ENCODE measurements at regions not wholly inside any gene's neighbourhood (a gene's known extent, or its start where the extent isn't known, plus 50 kb on each side); places are given as distances from the start of the nearest gene placed in this dataset.
A peak's percentile ranks its signal among the peaks of the same experiment; 100 is the strongest.

DNA sequence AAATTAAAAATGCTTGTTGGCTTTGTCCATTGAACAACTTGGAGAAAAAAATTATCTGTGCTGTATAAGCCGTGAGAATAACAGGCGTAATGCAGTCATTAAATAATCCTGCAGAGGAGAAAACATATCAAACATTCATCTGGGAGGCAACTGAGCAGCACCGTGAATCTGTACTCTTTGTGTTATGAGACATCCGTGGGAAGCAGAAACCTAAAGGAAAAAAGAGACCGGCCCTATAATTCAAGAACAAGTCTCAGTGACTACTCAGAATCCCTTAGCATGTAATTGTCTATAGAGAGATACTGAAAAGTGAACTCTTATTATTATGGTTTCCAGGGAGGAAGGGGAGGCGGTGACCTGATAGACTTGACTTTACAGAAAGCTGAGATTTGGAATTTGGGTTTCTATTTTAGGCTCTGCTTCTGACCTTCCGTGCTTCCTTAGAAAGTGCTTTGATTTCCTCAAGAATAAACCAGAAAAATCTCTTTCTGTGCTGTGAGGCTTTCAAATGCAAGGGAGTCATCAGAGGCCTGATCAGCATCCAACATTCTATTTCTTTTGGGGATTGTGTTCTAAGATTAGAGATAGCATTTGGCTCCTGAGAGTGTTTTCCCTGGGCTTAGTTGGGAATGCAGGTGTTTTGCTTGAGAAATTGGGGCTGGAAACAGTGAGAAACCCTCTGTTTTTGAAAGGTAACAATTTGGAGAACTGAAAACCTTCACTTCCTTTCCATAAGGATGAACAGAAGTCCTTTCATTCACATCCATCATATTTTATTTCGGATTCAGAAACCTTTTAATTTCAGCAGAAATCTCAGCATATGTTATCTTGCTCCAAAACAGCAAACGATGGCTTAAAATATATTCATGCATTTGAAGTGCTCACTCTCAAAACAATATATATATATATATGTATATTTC is 296.7 kb downstream of the CSNK1G3 start:
- Mint-ChIP-seq H3K36me3 (ENCODE audit: insufficient read depth in 1 of 3, low read depth in 3 of 3) (peaks cover 0 to 1% (median 0%) of the 10 kb centered on the region in 3 experiments; a peak in 2 of 7 replicates), H3K4me1 (peaks cover 61 to 66% of the 10 kb centered on the region in 2 experiments), H3K27me3 (ENCODE audit: low read depth) (no peaks in the 10 kb centered on the region), H3K27ac (peak overlapping the region in 1 of 3 experiments; percentile 24; a peak in 1 of 7 replicates), H3K4me3 (no peak overlapping the region), H3K9me3 (no peaks in the 10 kb centered on the region)
- H4K8ac ChIP-seq (replicated peaks; ENCODE audit: insufficient read length, low read depth, low read length), result no peak overlapping the region
- H3K56ac ChIP-seq (ENCODE audit: insufficient read length, low read depth, low read length), result no peak overlapping the region
- H2BK5ac ChIP-seq (ENCODE audit: insufficient read length, low read length), result no peak overlapping the region
- H2BK120ac ChIP-seq (ENCODE audit: low read depth, low read length, poor library complexity, severe bottlenecking), result no peak overlapping the region
- no peak for DNase-seq
- no peaks in the 10 kb centered on the region for H3K79me1 ChIP-seq (ENCODE audit: insufficient read depth, low read depth, low read length, poor library complexity, severe bottlenecking)
- H3K4me1 ChIP-seq (ENCODE audit: insufficient read depth, low read length), result peaks cover 13% of the 10 kb centered on the region; the same call in 1 of the 2 replicates
- H3K23ac ChIP-seq (ENCODE audit: insufficient read length, low read depth, low read length), result no peak overlapping the region
- H3K4ac ChIP-seq (ENCODE audit: low read depth, low read length), result no peak overlapping the region
- no peak overlapping the region for H3K4me2 ChIP-seq (ENCODE audit: insufficient read depth, insufficient read length, low read length)
- TF ChIP-seq, protein P1, sequence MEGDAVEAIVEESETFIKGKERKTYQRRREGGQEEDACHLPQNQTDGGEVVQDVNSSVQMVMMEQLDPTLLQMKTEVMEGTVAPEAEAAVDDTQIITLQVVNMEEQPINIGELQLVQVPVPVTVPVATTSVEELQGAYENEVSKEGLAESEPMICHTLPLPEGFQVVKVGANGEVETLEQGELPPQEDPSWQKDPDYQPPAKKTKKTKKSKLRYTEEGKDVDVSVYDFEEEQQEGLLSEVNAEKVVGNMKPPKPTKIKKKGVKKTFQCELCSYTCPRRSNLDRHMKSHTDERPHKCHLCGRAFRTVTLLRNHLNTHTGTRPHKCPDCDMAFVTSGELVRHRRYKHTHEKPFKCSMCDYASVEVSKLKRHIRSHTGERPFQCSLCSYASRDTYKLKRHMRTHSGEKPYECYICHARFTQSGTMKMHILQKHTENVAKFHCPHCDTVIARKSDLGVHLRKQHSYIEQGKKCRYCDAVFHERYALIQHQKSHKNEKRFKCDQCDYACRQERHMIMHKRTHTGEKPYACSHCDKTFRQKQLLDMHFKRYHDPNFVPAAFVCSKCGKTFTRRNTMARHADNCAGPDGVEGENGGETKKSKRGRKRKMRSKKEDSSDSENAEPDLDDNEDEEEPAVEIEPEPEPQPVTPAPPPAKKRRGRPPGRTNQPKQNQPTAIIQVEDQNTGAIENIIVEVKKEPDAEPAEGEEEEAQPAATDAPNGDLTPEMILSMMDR (conservative IDR thresholded peaks at IDR 0.05), result no peak
- H2AK5ac ChIP-seq (ENCODE audit: insufficient read length, low read length), result no peak overlapping the region
- H3K18ac ChIP-seq (ENCODE audit: insufficient read length, low read depth, low read length), result no peak overlapping the region
- no peak overlapping the region for H2BK20ac ChIP-seq (ENCODE audit: low read depth, low read length, poor library complexity, severe bottlenecking)
- H2BK12ac ChIP-seq (ENCODE audit: insufficient read length, low read depth, low read length), result no peak overlapping the region
- H2BK15ac ChIP-seq (ENCODE audit: low read depth, low read length), result no peak overlapping the region
- no peak overlapping the region for H4K91ac ChIP-seq (ENCODE audit: insufficient read length, low read depth, low read length)
- no peaks in the 10 kb centered on the region for H3K23me2 ChIP-seq (ENCODE audit: insufficient read length, low read depth, low read length, poor library complexity, severe bottlenecking)
- no peaks in the 10 kb centered on the region for H3K27me3 ChIP-seq (ENCODE audit: insufficient read depth, low read length)
- no CpG with 5 or more reads among the region's 9 CpGs for WGBS (ENCODE audit: extremely low coverage, insufficient read length, low lambda C conversion rate)
- H4K20me1 ChIP-seq (ENCODE audit: control insufficient read depth, insufficient read depth, insufficient read length), result no peaks in the 10 kb centered on the region
- H4K5ac ChIP-seq (ENCODE audit: insufficient read length, low read depth, low read length), result no peak overlapping the region
- no peak overlapping the region for H3K14ac ChIP-seq (ENCODE audit: insufficient read depth, low read length)
- no peak overlapping the region for H2AFZ ChIP-seq (ENCODE audit: low read length)
- no peaks in the 10 kb centered on the region for H3K79me2 ChIP-seq (ENCODE audit: insufficient read depth, low read length)
- H3K9me3 ChIP-seq (ENCODE audit: control insufficient read depth, low read depth, low read length), result no peaks in the 10 kb centered on the region
- no peak overlapping the region for H3K27ac ChIP-seq (ENCODE audit: insufficient read length, low read depth, low read length)
- H3T11ph ChIP-seq (ENCODE audit: low read length), result no peak overlapping the region
- H3K9ac ChIP-seq (ENCODE audit: extremely low read depth, insufficient read length, low read length), result no peak overlapping the region
